HG03280 (cell line): ENCODE measurements at regions not wholly inside any gene's neighbourhood (a gene's known extent, or its start where the extent isn't known, plus 50 kb on each side); places are given as distances from the start of the nearest gene placed in this dataset.

Experiments used
- ATAC-seq: cut with Tn5 transposase; IDR thresholded peaks from one replicate; pipeline ENCODE4 v1.9.1; 2021; ENCODE audit warnings: mild to moderate bottlenecking, moderate library complexity; ENCODE audit not compliant: unreplicated experiment

- no peak for ATAC-seq
Measured at GRCh38 chr22:47397673-47398072, 635.2 kb downstream of the TBC1D22A start.

- no peak for ATAC-seq
Measured at GRCh38 chr22:47396515-47396914, 634.1 kb downstream of the TBC1D22A start.

DNA sequence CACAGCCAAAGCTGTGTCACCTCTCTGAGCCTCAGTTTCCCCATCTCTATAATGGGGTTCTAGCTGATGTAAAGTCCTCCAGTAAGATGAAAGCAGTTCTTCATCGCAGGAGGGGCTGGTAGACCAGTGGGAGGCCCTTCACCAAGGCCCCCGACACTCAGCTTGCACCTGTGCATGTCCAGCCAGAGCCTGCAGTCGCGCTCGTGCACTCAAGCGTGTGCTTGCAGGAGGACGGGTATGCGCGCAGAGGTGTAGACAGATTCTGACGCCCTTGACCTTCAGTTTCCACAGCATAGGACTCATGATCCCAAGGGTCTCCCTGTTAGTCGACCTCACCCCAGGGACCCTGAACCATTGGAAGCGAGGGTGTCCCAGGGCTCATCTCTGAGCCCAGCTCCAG, 633.7 kb downstream of the TBC1D22A start:
- no peak for ATAC-seq

DNA sequence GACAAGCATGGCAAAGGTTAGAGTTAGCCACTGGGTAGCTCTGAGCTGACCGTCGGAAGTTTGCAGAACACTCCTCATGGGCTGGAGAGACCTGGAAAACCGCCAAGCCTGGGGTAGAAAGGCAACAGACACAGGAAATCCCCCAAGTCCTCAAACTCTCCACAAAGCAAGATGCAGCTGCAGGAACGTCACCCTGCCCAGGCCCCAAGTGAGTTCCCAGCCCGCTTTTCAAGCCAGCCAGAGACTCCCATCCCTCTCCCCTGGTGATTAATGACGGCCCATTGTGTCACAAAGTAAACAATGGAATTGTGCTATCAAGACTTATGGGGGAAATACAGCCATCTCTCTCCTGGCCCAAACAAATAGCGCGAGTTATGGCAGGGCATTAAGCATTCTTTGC, 633.0 kb downstream of the TBC1D22A start:
- ATAC-seq = no peak

- no peak for ATAC-seq
Measured at GRCh38 chr22:47394504-47395440, 632.3 kb downstream of the TBC1D22A start.

DNA sequence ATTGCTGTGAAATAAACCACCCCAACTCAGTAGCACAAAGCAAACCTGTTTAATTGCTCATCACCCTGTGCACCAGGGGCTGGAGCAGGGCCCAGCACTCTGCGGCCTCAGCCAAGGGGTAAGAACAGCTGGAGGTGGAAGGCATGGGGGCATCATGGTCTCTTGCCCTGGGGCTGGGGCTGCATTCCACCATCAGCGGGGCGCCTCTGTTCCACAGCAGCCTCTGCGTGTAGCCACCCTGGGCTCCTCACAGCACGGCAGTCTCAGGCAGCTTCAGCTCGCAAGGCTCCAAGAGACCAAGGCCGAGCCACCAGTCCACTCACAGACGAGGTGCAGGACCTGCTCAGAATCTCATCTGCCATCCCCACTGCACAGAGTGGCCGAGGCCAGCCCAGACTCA, 630.7 kb downstream of the TBC1D22A start:
- no peak for ATAC-seq

DNA sequence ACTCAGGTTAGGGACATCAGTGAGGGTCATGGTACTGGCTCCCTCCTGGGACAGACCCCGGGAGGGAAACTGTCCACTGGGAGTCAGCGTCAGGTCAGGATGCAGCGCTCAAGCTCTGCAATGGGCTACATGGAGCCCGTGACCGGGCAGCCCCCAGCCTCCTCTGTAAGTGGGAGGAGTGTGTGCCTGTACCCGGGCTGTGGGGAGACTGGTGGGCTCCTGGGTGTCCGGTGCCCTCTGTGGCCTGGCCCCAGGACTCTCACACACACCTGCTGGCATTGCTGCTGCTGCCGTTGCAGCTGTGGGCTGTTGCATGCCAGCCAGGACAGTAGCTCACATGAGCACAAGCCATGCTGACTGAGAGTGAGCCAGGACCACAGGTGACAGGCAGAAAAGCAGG, 630.3 kb downstream of the TBC1D22A start:
- no peak for ATAC-seq

DNA sequence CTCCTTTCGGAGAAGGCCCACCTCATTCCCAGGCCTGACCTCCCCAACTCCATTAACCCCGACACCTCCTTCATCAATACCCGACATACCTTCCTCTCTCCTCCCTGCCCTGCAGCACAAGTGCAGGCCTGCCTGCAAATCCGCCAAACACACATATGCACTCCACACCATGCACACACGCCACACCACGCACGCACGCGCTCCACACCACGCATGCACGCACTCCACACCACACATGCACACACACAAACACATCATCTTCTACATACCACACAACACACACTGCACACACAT, 629.6 kb downstream of the TBC1D22A start:
- no peak for ATAC-seq

- no peak for ATAC-seq
Measured at GRCh38 chr22:47391169-47392053, 629.0 kb downstream of the TBC1D22A start.

GRCh38 chr22:47390026-47390970, 627.8 kb downstream of the TBC1D22A start:
- ATAC-seq = no peak

DNA sequence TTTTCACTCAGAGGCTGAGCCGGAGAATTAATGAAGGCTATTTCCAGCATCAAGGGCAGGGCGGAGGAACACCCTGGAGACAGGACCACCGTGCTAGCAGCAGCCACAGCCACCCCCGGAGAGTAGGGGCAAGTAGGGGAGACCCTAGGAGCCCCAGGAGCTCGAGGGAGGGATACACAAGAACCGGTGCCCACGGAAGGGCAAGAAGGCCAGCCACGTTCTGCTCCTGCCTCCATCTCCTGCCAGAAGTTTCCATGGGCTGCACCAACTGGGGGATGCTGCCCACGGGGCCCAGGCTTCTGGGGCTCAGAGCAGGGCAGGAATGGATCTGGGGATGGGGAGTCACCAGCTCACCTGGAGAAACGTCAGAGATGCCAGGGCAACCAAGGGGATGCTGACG, 626.8 kb downstream of the TBC1D22A start:
- ATAC-seq = no peak

DNA sequence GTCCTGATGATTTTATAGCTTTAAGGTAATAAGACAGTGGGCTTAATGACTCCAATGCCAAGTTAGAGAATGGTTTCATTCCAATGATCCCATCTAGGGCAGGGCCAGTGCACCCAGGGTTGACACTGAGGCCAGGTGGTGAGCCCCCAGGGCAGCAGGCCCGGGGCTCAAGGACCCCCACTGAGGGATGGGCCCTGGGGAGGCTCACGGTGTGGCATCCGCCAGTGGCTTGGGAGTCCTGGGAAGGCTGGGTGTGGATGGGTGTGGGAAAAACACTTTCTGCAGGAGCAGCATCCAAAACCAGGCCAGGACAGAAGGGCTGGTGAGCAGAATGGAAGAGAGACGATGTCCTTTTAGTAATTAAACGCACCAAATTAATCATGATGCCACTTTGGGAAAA, 626.3 kb downstream of the TBC1D22A start:
- ATAC-seq = no peak

- no peak for ATAC-seq
Measured at GRCh38 chr22:47388331-47388730, 625.9 kb downstream of the TBC1D22A start.

DNA sequence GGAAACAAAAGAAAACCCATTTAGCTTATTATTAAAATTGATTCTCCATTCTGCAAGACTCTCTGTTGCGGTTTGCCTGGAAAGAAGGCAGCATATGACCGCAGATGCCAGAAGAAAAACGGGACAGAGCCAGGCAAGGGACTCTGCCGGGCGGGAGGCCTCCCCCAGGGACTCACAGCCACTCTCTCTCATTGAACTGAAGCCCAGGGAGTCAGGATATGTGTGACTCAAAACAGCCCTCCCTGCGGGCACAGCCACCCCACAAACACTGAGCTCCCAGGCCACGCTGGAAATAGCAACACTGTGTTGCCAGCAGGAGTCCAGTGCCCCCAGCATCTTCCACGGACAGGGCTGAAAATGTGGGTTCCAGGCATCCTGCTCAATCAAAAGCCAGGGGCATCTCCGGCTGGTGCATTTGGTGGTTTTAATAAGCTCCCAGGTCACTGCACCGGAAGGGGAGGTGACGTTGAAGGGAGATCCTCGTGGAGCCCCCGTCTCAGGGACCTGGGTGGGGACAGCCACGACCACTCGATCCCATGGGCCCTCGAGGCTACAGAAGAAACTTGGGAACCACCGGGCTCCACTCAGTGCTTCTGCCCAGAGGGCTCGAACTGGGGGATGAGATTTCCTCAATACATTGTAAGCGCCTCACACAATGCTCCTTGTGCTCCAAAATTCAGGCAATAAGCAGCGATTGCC, 624.5 kb downstream of the TBC1D22A start:
- no peak for ATAC-seq

GRCh38 chr22:47384977-47385376, 622.5 kb downstream of the TBC1D22A start:
- ATAC-seq = no peak

GRCh38 chr22:47382164-47382890, 619.9 kb downstream of the TBC1D22A start:
- no peak for ATAC-seq

DNA sequence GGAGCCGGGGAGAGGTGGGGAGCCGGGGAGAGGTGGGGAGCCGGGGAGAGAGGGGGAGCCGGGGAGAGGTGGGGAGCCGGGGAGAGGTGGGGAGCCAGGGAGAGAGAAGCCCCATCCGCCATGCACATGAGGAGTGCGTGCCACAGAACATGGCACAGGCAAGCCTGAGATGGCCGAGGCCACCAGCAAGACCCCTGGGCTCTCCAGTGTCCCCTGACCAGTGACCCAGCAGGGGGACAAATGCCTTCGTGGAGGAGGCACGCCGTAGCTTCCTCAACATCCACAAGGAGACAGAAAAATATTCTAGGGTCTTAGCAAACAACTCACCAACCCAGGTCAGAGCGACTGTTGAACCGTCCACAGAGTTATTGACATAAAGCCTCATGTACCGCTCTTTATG, 618.8 kb downstream of the TBC1D22A start:
- no peak for ATAC-seq

DNA sequence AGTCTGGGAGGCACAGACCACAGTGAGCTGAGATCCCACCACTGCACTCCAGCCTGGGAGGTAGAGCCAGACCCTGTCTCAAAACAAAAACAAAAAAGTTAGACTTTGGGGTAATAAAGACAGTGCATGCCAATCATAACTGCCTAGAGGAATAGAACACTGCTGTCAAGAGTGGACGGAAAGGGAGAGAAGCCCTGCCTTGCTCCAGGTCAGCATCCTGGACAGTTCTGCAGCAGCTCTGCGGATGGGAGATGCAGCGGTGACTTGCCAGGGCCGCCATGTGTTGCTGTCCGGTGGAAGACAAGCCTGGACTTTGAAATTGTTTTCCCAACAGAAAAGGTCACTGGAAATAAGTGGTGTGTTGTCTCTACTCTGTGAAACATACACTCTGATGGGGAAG, 618.2 kb downstream of the TBC1D22A start:
- no peak for ATAC-seq

GRCh38 chr22:47379037-47379436, 616.6 kb downstream of the TBC1D22A start:
- no peak for ATAC-seq
